Activated CD8-positive, alpha-beta T cell treated with anti-CD3 and anti-CD28 coated beads for 36 hours (primary cell): ENCODE measurements at regions not wholly inside any gene's neighbourhood (a gene's known extent, or its start where the extent isn't known, plus 50 kb on each side); places are given as distances from the start of the nearest gene placed in this dataset.

ENCODE experiments used
- ATAC-seq: fragments of 200-7000 bp; cut with Tn5 transposase; one replicate; pipeline ENCODE4 v1.10.0; 2021; ENCODE audit warnings: mild to moderate bottlenecking, moderate library complexity
- CTCF ChIA-PET: fragments of 350-600 bp; sonication (Branson Sonifier 250); formaldehyde crosslinking; loops from one replicate; lab custom pipeline; 2021; ENCODE audit warnings: antibody characterized with exemption; lab: Charles Lee
- POLR2A ChIA-PET: fragments of 350-600 bp; sonication (Branson Sonifier 250); formaldehyde crosslinking; loops from one replicate; lab custom pipeline; 2021; ENCODE audit warnings: antibody characterized with exemption; lab: Charles Lee
- DNase-seq: peaks from one replicate; pipeline ENCODE4 v3.0.0-alpha.2; 2020
- H3K27ac Mint-ChIP-seq: one replicate; pipeline ENCODE4 v1.8.0; 2021; ENCODE audit warnings: mild to moderate bottlenecking, mixed read lengths
- H3K27me3 Mint-ChIP-seq: one replicate; pipeline ENCODE4 v1.8.0; 2021; ENCODE audit warnings: mixed read lengths
- H3K36me3 Mint-ChIP-seq: one replicate; pipeline ENCODE4 v1.8.0; 2021; ENCODE audit warnings: low read depth, mixed read lengths
- H3K4me1 Mint-ChIP-seq: one replicate; pipeline ENCODE4 v1.8.0; 2021; ENCODE audit warnings: low read depth, mixed read lengths
- H3K4me3 Mint-ChIP-seq: one replicate; pipeline ENCODE4 v1.8.0; 2021; ENCODE audit warnings: mild to moderate bottlenecking, moderate library complexity, mixed read lengths
- H3K9me3 Mint-ChIP-seq: one replicate; pipeline ENCODE4 v1.8.0; 2021; ENCODE audit warnings: mixed read lengths
- intact Hi-C: fragments of 100-400 bp; cut with micrococcal nuclease; formaldehyde crosslinking; loops from one replicate; pipeline ENCODE4 v1.10.0; 2022
- TF ChIP-seq, protein P1 (sequence below): fragments of 200-600 bp; IDR thresholded peaks from one replicate; pipeline ENCODE4 v1.8.0; 2022; ENCODE audit warnings: antibody characterized with exemption, mild to moderate bottlenecking

DNA sequence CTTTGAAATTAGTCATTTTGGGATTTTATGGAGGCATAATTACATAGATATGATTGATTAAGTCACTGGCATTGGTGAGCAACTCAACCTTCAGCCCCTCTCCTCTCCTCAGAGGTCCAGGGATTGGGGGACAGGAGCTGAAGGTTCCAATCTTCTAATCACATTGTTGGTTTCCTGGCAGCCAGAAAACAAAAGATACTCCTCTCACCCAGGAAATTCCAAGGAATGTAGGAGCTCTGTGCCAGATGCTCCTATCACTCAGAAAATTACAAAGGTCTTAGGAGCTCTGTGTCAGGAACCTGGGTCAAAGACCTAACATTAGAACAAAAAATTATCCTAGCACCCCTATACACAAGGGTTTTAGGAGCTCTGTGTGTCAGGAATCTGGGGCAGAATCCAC lies 679.7 kb upstream of the ID4 start:
- Mint-ChIP-seq H3K4me1 (no peaks in the 10 kb centered on the region), H3K4me3 (no peak overlapping the region), H3K27ac (no peak overlapping the region), H3K36me3 (no peaks in the 10 kb centered on the region), H3K9me3 (no peaks in the 10 kb centered on the region), H3K27me3 (no peaks in the 10 kb centered on the region)
- CTCF ChIA-PET, result no interaction called here
- DNase-seq (no peak), ATAC-seq (no peak)
- POLR2A ChIA-PET, result interaction anchor here (0.9 kb wide), 1 partner anchor 15 kb away, joined by 3 read pairs; no protein-coding TSS in a partner anchor
- TF ChIP-seq, protein P1, sequence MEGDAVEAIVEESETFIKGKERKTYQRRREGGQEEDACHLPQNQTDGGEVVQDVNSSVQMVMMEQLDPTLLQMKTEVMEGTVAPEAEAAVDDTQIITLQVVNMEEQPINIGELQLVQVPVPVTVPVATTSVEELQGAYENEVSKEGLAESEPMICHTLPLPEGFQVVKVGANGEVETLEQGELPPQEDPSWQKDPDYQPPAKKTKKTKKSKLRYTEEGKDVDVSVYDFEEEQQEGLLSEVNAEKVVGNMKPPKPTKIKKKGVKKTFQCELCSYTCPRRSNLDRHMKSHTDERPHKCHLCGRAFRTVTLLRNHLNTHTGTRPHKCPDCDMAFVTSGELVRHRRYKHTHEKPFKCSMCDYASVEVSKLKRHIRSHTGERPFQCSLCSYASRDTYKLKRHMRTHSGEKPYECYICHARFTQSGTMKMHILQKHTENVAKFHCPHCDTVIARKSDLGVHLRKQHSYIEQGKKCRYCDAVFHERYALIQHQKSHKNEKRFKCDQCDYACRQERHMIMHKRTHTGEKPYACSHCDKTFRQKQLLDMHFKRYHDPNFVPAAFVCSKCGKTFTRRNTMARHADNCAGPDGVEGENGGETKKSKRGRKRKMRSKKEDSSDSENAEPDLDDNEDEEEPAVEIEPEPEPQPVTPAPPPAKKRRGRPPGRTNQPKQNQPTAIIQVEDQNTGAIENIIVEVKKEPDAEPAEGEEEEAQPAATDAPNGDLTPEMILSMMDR, result no peak
- intact Hi-C loops, result no loop called here

DNA sequence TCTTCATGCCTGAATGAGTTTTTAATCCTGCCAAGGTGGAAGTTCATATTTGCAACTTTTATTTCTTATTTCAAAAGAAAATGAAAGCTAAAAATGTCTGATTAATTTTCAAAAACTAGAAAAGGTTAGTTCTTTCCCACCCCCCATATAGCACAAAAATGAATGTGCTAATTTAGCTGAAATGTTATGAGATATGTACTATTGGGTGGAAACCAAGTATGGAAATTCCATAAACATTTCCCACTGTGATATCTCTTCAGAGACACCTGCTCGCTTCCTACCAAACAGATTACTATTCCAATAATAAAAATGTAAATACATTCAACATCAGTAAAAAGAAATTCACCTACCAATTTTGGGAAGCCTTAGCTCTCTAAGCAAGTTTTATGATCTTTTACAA lies 678.6 kb upstream of the ID4 start:
- ATAC-seq, result no peak
- no peak for DNase-seq
- H3K27ac Mint-ChIP-seq, result no peak overlapping the region
- no peak overlapping the region for H3K4me3 Mint-ChIP-seq
- TF ChIP-seq, protein P1, result no peak
- intact Hi-C loops, result no loop called here
- H3K9me3 Mint-ChIP-seq, result no peaks in the 10 kb centered on the region
- no peaks in the 10 kb centered on the region for H3K4me1 Mint-ChIP-seq
- CTCF ChIA-PET, result no interaction called here
- no peaks in the 10 kb centered on the region for H3K36me3 Mint-ChIP-seq
- POLR2A ChIA-PET, result interaction anchor here (0.9 kb wide), 1 partner anchor 13 kb away, joined by 3 read pairs; no protein-coding TSS in a partner anchor
- H3K27me3 Mint-ChIP-seq, result no peaks in the 10 kb centered on the region

DNA sequence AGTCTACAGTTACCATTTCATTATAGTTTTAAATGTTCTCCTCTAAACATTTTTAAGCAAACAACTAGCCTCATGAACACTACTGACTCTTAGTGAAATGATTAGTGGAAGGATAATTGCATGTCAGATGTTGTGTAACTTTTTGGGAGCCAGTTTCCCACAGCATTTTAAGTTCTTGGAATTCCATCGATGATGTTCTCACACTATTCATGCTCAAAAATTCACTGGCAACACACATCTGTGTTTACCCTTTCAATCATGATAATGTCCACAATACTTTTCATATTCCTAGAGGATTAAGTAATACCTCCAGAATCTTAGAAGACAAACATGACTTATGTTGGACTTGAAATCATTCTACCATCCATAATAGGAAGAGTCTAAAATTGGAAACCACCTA lies 678.1 kb upstream of the ID4 start:
- Mint-ChIP-seq H3K36me3 (no peaks in the 10 kb centered on the region), H3K9me3 (no peaks in the 10 kb centered on the region), H3K27ac (no peak overlapping the region), H3K4me1 (no peaks in the 10 kb centered on the region), H3K4me3 (no peak overlapping the region), H3K27me3 (no peaks in the 10 kb centered on the region)
- DNase-seq (no peak), ATAC-seq (no peak)
- POLR2A ChIA-PET, result no interaction called here
- CTCF ChIA-PET, result no interaction called here
- TF ChIP-seq, protein P1, result no peak
- intact Hi-C loops, result no loop called here

DNA sequence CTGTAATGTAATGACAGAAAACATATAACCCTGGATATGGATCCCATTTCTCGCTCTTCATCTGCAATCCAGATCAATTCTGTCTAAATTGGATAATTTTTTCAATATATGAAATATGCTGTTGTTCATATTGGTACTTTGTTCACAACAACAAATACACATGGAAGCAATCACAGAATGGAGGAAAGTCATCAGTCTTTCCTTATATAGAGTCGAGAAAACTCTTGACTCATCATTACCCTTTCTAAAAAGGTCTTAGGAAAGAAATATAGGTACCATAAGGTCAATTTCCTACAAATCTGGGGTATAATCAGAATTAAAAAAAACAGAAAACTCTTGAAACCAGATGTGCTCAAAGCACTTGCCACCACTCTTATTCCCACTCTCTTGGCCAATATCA lies 677.6 kb upstream of the ID4 start:
- Mint-ChIP-seq H3K36me3 (no peaks in the 10 kb centered on the region), H3K9me3 (no peaks in the 10 kb centered on the region), H3K4me3 (no peak overlapping the region), H3K27ac (no peak overlapping the region), H3K4me1 (no peaks in the 10 kb centered on the region), H3K27me3 (no peaks in the 10 kb centered on the region)
- CTCF ChIA-PET, result no interaction called here
- no peak for DNase-seq
- ATAC-seq, result no peak
- TF ChIP-seq, protein P1, result no peak
- intact Hi-C loops, result no loop called here
- POLR2A ChIA-PET, result no interaction called here

DNA sequence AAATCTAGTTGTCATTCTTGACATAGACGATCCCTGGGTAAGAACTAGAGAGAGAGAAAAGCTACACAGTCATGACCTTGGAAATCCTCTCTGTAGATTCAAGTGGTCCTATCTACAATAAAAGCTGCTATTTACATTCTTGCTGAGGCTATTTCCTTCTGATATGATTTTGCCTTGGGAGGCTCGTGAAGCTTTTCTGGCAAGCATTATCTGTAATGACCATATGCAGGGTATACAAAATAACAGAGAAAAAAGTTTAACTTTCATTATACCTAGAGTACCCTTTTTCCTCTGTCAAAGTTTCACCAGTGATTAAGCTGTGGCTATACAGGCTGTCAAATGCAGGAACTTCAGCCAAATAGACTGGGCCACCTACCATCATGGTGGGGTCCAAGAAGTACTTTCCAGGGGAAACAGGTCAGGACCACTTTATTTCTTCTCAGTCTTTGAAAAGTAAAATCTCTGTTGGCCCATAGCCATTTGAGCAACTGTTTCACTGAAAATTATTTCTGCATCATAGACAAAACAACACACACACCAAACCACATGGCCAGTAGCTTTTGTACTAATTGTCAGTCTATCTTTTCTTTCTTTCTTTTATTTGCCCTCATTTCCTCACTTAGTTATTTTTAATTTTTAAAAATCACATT lies 677.0 kb upstream of the ID4 start:
- no peak overlapping the region for H3K4me3 Mint-ChIP-seq
- intact Hi-C loops, result no loop called here
- ATAC-seq, result no peak
- no peaks in the 10 kb centered on the region for H3K9me3 Mint-ChIP-seq
- DNase-seq, result no peak
- no peaks in the 10 kb centered on the region for H3K27me3 Mint-ChIP-seq
- TF ChIP-seq, protein P1, result no peak
- ChIA-PET POLR2A (no interaction called here), CTCF (no interaction called here)
- no peaks in the 10 kb centered on the region for H3K36me3 Mint-ChIP-seq
- H3K27ac Mint-ChIP-seq, result no peak overlapping the region
- H3K4me1 Mint-ChIP-seq, result no peaks in the 10 kb centered on the region
